GM21529 (cell line): ENCODE measurements at regions not wholly inside any gene's neighbourhood (a gene's known extent, or its start where the extent isn't known, plus 50 kb on each side); places are given as distances from the start of the nearest gene placed in this dataset.
"Not testable (repeated sequence)": the region's sequence is repeated elsewhere in the genome, so short reads cannot be mapped to it uniquely, and the experiment has no call there.

ENCODE experiments used
- ATAC-seq: cut with Tn5 transposase; IDR thresholded peaks from one replicate; pipeline ENCODE4 v1.9.1; 2021; ENCODE audit not compliant: unreplicated experiment

DNA sequence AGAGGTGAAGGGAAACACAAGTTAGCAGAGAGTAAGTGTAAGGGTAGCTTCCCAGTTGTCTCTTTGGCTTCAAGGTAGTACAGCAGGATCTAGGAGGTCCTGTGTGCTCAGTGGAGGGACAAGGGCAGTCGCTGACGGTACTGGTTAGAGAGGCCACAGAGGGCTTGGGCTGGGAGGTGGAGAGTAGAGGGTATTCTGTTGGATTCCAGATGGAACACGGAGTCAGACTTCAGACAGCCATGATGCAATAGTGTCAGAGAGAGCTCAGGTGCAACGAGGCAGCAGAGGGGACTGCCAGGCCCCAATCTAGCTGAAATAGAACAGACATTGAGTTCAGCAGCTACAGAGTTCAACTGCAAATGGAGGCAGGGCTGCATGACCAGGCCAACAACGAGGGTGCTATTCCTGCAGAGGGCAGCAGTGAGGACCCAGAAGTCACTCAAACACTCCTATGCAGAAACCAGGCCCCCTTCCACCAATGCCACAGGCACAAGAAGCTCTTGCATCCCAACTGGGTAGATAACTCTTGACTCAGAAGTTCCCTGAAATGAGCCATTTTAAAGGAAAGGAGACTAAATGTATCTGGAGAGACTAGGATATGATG lies 325.0 kb upstream of the ESRRG start:
- peak; percentile 55 for ATAC-seq

DNA sequence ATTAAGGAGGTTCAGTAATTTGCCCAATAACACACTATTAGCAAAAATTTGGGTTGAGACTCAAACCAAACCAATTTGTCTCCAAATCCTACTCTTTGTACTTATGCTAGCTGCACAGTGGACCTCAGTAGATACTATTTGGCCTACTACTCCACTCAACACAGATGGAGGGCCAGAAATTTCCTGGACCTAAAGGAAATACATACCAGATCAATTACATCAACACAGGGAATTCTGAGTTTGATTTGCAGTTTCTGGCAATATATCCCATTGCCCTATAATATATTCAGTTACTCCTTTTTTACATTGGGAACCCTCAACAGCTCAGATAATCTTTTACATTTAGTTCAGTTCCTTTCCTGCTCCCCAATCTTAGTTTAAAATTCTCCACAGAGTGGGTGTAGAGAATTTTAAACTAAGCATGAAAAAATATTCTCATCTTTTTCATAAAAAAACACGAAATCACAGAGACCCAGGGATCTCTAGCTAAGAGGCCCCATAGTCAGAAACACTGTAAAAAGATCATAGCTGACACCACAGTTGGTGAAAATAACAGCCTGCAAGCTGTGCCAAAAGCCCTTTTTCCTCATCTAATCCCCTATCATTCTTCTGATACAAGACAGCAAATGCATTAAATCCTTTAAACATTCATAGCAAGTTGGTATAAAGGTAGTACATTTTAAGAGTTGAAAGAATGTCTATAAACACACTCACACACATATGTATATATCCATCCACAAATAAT lies 317.7 kb upstream of the ESRRG start:
- ATAC-seq: no peak

DNA sequence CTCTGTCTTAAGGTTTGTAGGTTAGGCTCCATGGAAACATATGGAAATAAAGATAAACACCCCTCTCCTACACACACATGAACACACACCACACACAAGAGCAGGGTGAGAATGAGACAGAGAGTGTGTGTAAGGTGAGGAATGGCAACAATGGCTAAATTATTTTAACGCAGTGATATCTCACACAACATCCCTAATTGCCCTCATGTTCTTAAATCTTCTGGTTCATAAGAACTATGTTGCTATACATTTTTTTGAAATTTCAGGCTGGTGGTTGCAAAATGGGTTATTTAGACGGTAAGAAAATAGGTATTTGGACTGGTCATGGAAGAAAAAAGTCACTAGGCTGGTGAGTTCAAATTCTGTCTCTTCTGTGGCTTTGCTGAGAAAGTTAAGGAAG lies 316.7 kb upstream of the ESRRG start:
- no peak for ATAC-seq

DNA sequence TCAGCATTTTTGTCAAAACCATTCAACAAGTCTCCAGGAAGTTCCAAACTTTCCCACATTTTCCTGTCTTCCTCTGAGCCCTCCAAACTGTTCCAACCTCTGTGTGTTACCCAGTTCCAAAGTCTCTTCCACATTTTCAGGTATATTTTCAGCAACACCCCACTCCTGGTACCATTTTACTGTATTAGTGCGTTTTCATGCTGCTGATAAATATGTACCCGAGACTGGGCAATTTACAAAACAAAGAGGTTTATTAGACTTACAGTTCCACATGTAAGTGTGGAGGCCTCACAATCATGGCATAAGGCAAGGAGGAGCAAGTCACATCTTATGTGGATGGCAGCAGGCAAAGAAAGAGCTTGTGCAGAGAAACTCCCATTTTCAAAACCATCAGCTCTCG lies 315.9 kb upstream of the ESRRG start:
- ATAC-seq: not testable (repeated sequence)

- ATAC-seq: no peak
These were observed 313.5 kb upstream of the ESRRG start for GRCh38 chr1:217036757-217037156.

DNA sequence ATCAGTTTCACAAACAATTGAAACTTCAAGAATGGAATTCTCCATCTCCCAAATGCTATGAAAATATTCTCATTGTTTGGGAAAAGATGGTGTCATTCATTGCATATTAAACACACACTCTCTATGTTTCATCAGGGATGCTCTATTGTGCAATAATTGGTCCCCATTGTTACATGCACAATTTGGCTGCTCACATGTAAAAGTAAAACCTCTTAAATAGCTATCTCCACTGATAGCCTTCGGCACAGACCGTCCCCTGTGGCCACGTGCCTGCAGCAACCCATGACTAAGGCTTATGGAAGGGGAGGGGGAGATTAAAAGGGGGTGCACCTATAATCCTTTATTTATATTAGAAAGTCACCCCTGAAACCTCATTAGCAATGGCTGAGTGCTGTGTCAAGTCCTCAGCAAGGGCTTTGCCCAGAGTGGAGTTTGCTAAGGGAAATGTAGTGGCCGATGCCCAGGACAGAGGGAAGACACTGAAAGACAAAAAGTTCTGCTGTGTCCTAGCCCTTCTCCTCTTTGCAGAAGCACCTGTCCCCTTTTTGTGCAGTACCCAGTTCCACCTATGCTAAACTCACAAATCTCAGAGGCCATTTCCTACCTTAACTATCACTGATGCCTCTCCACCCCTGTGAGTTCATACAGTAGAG lies 309.6 kb upstream of the ESRRG start:
- no peak for ATAC-seq

DNA sequence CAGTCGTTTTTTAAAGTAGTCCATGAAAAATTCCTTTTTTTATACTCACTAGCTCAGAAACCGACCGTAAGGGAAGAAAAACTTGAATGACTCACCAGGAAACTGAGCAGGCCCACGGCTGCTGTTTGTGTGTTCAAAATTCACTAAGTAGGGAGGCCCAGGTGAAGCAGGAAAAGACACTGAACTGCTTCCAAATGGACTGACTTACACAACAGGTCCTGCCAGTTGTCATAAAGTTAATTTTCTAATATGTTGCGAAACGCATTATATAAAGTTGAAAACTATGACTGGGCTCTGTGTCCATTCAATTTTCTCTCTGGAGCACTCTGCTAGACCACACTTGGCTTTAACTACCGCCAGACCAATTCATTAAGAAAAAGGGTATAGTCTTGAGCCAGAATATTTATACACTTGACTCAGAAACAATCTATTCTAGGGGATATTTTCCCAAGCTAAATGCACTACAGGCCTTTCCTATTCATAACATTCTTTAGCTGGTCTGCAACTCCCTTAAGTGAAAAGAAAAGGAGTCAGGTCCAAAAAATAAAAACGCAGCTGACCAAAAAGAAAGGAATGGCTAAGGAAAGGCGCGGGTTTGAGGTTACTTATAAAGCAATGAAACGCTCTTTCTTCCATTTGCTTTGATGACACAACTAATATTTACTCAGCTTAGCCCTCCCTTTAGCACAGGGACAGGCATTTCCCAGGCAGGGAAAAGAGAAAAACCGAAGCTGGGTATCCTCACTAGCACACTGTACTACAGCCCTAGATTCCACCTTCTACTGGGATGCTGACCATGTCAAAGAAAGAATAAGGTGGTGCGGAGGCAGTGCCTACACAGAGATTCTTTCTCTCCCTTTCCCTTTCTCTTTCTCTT lies 306.3 kb upstream of the ESRRG start:
- no peak for ATAC-seq

DNA sequence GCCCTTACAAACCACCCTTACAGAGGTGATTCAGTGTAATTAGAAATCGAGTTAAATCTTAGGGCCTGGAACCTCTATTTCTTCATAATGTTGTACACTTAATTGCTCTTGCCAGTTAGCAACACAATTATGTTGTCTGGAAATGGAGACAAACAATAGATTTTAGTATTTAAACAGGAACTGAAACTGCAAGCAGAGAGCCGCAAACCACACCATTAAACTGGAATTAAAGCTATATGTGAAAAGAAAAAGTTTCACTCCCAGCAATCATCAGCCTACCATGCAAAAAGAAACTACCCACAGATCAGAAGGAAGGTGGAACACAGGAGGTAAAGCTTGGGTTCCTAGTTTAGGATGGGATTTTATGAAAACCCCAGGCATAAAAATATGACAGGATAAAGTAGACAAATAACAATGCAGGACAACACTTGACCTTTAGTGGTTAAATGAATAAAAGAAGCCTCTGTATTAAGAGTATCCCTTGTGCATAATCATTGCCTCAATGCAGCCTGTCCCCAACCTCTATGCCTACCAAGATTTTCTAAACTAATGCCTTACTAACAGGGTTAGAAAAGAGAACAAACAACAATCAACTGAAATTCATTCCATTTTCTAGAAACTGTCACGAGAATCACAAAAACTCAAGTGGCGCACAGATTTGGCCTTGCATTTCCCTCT lies 304.3 kb upstream of the ESRRG start:
- peak; percentile 93 for ATAC-seq

- no peak for ATAC-seq
These were observed 303.3 kb upstream of the ESRRG start for GRCh38 chr1:217026531-217026930.

DNA sequence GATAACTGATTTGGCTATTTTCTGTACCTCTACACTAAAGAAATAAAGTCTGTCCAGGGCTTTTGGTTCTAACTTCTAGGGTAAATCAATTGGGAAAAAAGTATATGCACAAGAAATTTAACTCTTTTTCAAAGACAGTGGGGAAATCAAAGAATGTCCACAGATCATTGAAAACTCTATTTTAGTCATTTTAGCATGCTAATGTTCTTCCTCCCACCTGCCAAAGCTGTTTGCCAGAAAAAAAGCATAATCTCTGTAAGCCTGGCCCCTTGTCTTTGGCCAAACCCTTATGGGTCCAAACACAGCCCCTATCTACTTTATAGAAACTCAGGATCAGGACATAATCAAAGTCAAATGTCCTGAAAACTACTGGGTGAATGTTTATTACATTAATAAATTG lies 302.2 kb upstream of the ESRRG start:
- ATAC-seq: no peak

DNA sequence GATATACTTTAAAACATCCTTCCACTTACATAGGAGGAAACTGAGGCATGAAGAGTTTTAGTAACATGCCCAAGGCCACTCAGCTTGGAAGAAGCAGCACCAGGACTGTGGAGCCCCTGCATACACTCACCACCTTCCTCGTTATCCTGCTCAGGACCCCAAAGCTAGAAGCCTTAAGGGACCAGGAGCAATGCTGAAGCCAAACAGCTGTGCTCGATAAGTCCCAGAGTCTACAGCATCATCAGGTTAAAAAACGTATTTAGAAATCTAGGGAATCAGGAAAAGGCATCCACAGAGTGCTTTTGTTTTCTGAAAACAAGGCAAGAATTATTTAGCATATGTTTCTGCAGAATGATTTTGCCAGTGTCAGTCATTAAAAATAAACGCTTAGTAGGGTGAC lies 301.7 kb upstream of the ESRRG start:
- ATAC-seq: no peak

GRCh38 chr1:217021956-217022355 lies 298.7 kb upstream of the ESRRG start:
- no peak for ATAC-seq

DNA sequence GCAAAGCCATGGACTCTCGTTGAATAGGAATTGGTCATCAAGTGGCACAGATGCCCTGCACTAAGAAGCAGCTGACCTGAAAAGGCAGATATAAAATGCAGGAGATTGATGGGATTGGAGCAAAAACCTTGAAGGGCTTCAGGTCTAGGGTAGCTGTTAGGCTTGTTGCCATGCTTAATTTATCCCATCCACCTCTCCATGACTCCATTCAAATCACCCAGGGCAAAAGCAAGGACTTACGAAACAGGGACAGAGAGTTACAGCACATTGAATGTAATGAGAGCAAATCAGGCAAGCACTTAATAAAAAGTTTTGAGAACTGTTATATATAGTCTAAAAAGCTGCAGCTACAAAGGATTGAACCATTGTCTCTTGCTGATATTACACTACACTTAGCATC lies 298.2 kb upstream of the ESRRG start:
- no peak for ATAC-seq

- no peak for ATAC-seq
These were observed 296.2 kb upstream of the ESRRG start for GRCh38 chr1:217019475-217019874.

GRCh38 chr1:217018648-217019047 lies 295.4 kb upstream of the ESRRG start:
- no peak for ATAC-seq

DNA sequence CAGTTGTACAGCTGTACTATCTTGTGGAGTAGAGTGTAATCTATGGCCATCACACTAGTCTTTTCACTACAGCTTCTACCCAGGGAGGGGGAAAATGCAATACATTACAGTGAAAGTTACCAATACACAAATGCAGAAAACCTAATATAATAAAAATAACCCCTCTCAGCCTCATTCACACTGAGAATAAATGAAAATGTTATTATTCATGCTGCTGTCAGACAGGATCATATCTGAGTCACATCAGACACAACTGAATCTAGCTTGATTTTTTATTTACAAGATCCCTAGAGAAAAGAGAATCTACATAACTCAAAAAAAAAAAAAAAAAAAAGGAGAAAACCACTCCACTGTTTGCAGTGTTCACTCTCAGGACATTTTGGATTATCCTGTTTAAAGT lies 293.9 kb upstream of the ESRRG start:
- ATAC-seq: no peak

DNA sequence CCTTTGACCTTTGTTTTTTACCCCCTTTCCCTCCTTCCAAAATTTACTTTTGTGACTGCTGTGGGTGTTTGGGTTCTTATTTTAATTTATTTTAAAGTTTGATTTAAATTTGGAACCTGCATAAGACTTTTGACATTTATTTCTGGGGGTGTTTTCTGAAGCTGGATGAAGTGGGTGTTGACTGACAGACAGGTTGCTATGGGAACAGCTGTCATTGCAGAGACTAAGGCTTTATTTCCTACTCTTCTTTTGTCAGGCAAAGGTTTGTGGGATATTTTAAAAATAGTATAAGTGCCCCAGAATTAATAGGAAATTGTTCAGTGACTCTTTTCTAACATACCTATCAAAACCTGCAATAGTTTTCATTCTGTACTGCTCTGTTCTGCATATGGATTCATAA lies 290.8 kb upstream of the ESRRG start:
- ATAC-seq: no peak

GRCh38 chr1:217012659-217013058 lies 289.4 kb upstream of the ESRRG start:
- no peak for ATAC-seq

DNA sequence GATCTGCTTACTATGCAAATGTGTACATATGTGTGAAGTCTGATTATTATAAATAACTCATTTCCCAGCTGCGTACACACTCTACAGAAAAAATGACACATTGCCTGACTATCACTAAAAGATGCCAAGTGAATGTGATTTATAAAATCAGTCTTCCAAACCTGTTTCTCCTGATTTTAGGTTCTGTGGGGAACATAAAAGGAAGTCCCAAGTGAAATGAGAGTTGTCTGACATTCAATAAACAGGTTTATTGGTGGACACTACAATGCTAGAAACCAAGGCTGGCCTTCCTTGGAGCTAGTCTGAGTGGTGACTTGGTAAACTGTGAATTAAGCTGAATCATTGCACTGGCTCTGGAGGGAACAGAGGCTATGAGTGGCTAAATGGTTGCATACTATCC lies 287.9 kb upstream of the ESRRG start:
- ATAC-seq: no peak

DNA sequence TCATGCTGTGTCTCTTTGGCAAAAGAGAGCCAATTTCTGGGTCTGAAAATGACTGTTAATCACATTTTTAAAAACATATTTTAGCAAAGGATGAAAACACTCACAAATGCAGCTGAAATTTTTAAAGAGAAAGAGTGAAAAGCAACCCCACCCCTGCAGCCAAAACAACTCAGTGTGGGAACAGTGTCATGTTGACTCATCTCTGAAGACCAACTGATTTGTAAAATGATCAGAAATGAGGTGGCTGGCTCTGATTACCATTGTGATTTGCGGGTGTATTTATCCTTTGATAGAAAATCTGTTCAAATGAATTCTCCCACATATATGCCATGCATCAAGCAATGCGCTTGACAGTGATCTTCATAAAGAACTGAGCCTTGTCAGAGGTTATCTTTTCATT lies 287.0 kb upstream of the ESRRG start:
- no peak for ATAC-seq

DNA sequence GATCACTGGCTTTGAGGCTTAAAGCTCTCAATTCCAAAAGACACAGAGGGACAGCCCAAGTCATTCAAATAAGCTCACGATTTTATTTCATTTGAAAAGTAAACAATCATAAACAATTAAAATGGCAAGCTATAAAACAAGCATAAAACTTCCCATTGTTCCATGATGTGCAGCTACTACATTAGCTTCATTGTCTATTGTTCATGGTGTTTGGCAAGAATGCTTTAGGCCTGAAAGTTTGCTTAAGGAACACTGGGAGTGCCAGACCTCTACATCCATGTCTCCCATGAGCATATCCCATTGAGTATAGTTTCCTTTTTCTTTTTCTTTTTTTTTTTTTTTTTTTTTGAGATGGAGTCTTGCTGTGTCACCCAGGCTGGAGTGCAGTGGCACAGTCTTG lies 286.1 kb upstream of the ESRRG start:
- no peak for ATAC-seq
